HepG2 (cell line): ENCODE measurements at regions not wholly inside any gene's neighbourhood (a gene's known extent, or its start where the extent isn't known, plus 50 kb on each side); places are given as distances from the start of the nearest gene placed in this dataset.

Experiments used
- ATAC-seq: fragments of 200-7000 bp; cut with Tn5 transposase; 3 replicates; pipeline ENCODE4 v1.9.1; 2020; ENCODE audit warnings: mild to moderate bottlenecking, moderate library complexity
- BruUV-seq: library from RNA; stranded (reverse); fragments of 400-500 nt; replicated peaks from 2 replicates; lab custom pipeline; 2021; lab: Mats Ljungman, UMichigan
- CTCF ChIA-PET: fragments of 300-600 bp; formaldehyde crosslinking; extraction: SDS; loops from one replicate; lab custom pipeline; 2021; ENCODE audit warnings: low total read pairs, inconsistent platforms, low intra/inter-chr PET ratio; lab: Yijun Ruan, JAX
- POLR2A ChIA-PET: fragments of 350-600 bp; sonication (Branson Sonifier 250); formaldehyde crosslinking; loops from one replicate; lab custom pipeline; 2020; ENCODE audit warnings: antibody characterized with exemption, inconsistent platforms; lab: Yijun Ruan, JAX
- DNase-seq: peaks from one replicate; pipeline ENCODE4 v3.0.0-alpha.2; 2015; ENCODE audit warnings: low spot score
- FAIRE-seq: peaks from 3 replicates; lab custom pipeline; 2011; peaks lifted over from hg19 to GRCh38; lab: Jason Lieb, UNC
- H2AFZ ChIP-seq: one replicate; pipeline ENCODE4 v1.6.1; 2011; ENCODE audit warnings: low read length, inconsistent platforms
- H3K27ac ChIP-seq: fragments of 300-600 bp; 3 replicates; pipeline ENCODE4 v1.8.0; 2011; ENCODE audit warnings: mixed run types, mild to moderate bottlenecking, mixed read lengths, low read length, inconsistent platforms; ENCODE audit not compliant: insufficient read depth; ENCODE audit errors: extremely low read length
- H3K27me3 ChIP-seq, 2 experiments: fragments of 200-600 bp in 1 of 2; 2 replicates in 1 of 2; 3 replicates in 1 of 2; pipeline versions ENCODE4 v1.6.0 to v1.8.0; 2011; ENCODE audit warnings: low read length in 2 of 2, mild to moderate bottlenecking in 2 of 2, moderate library complexity in 2 of 2, inconsistent platforms in 1 of 2; ENCODE audit not compliant: insufficient read depth in 2 of 2, control insufficient read depth in 1 of 2
- H3K36me3 ChIP-seq, 2 experiments: fragments of 200-600 bp in 1 of 2; replicated peaks in 1 of 2; 2 replicates in 1 of 2; 3 replicates in 1 of 2; pipeline versions ENCODE4 v1.5.1 to v1.8.0; 2011; ENCODE audit warnings: low read length in 2 of 2, inconsistent platforms in 1 of 2; ENCODE audit not compliant: insufficient read depth in 2 of 2, control insufficient read depth in 1 of 2
- H3K4me1 ChIP-seq: 2 replicates; pipeline ENCODE4 v1.5.1; 2012; ENCODE audit warnings: low read length, inconsistent platforms; ENCODE audit not compliant: insufficient read depth
- H3K4me2 ChIP-seq: 2 replicates; pipeline ENCODE4 v1.6.0; 2011; ENCODE audit warnings: low read depth, low read length, inconsistent platforms
- H3K4me3 ChIP-seq, 3 experiments: fragments of 200-600 bp in 1 of 3; sonication (generic), shearing (Covaris generic) in 1 of 3; replicated peaks in 1 of 3; 2 replicates each; pipeline ENCODE4 v1.5.1; 2011 to 2016; ENCODE audit warnings: low read length in 3 of 3, inconsistent platforms in 2 of 3, low read depth in 2 of 3, mild to moderate bottlenecking in 2 of 3, control low read depth in 1 of 3, mixed read lengths in 1 of 3; ENCODE audit not compliant: insufficient read depth in 1 of 3
- H3K79me2 ChIP-seq: one replicate; pipeline ENCODE4 v1.6.1; 2011; ENCODE audit warnings: low read length, inconsistent platforms; ENCODE audit not compliant: insufficient read depth
- H3K9ac ChIP-seq: 2 replicates; pipeline ENCODE4 v1.6.0; 2011; ENCODE audit warnings: mild to moderate bottlenecking, low read depth, low read length, inconsistent platforms; ENCODE audit not compliant: insufficient read depth
- H3K9me3 ChIP-seq: 2 replicates; pipeline ENCODE4 v1.5.1; 2012; ENCODE audit warnings: mild to moderate bottlenecking, low read length
- H4K20me1 ChIP-seq: 2 replicates; pipeline ENCODE4 v1.6.0; 2011; ENCODE audit warnings: inconsistent platforms, mild to moderate bottlenecking, low read length, moderate library complexity; ENCODE audit not compliant: insufficient read depth
- ATM ChIP-seq: fragments of 450-650 bp; IDR thresholded peaks from 2 replicates; pipeline ENCODE4 v1.7.1; 2017; ENCODE audit warnings: mild to moderate bottlenecking, borderline replicate concordance
- EHMT2 ChIP-seq: fragments of 200-600 bp; sonication (generic); IDR thresholded peaks from 2 replicates; pipeline ENCODE4 v1.7.0; 2017; ENCODE audit warnings: antibody characterized with exemption, low read depth, low read length, borderline replicate concordance
- FOSL1 ChIP-seq: sonication (generic); formaldehyde crosslinking; IDR thresholded peaks from 2 replicates; pipeline ENCODE4 v1.9.0; 2021; ENCODE audit warnings: missing genetic modification reagents, borderline replicate concordance
- IKZF4 ChIP-seq: sonication (generic); formaldehyde crosslinking; IDR thresholded peaks from 2 replicates; pipeline ENCODE4 v1.5.1; 2020; ENCODE audit warnings: borderline replicate concordance, mild to moderate bottlenecking, low read depth, missing genetic modification reagents; ENCODE audit errors: not compliant biosample characterization
- IRF1 ChIP-seq: sonication (generic); formaldehyde crosslinking; IDR thresholded peaks from 2 replicates; pipeline ENCODE4 v1.4.0; 2020; ENCODE audit warnings: low read depth, mild to moderate bottlenecking, missing genetic modification reagents
- SMARCC2 ChIP-seq: fragments of 450-650 bp; IDR thresholded peaks from 2 replicates; pipeline ENCODE4 v1.6.1; 2017; ENCODE audit warnings: antibody characterized with exemption, mild to moderate bottlenecking
- TRAFD1 ChIP-seq: sonication (generic); formaldehyde crosslinking; IDR thresholded peaks from 2 replicates; pipeline ENCODE4 v1.5.1; 2020; ENCODE audit warnings: missing genetic modification reagents, mild to moderate bottlenecking, borderline replicate concordance
- ZNF121 ChIP-seq: sonication (generic); formaldehyde crosslinking; IDR thresholded peaks from 2 replicates; pipeline ENCODE4 v1.5.0; 2020; ENCODE audit warnings: mild to moderate bottlenecking, missing genetic modification reagents
- ZNF530 ChIP-seq: sonication (generic); formaldehyde crosslinking; IDR thresholded peaks from 2 replicates; pipeline ENCODE4 v1.5.0; 2020; ENCODE audit warnings: low read depth, mild to moderate bottlenecking, missing genetic modification reagents
- ZNF550 ChIP-seq: sonication (generic); formaldehyde crosslinking; IDR thresholded peaks from 2 replicates; pipeline ENCODE4 v1.4.0; 2020; ENCODE audit warnings: mild to moderate bottlenecking, missing genetic modification reagents, borderline replicate concordance
- ZNF615 ChIP-seq: sonication (generic); formaldehyde crosslinking; IDR thresholded peaks from 2 replicates; pipeline ENCODE4 v1.5.0; 2020; ENCODE audit warnings: mild to moderate bottlenecking, missing genetic modification reagents, borderline replicate concordance
- WGBS: methylation state at CpG from one replicate; pipeline ENCODE4 v1.1.6; 2017; ENCODE audit warnings: low lambda C conversion rate; 5-methylcytosine and 5-hydroxymethylcytosine counted together
- in situ Hi-C: cut with HindIII; loops from 2 replicates; pipeline ENCODE4 v1.10.0; 2017; ENCODE audit warnings: low pct_unique_long_range_greater_than_20kb; ENCODE audit not compliant: extremely low pct_ligation_motif_present
- intact Hi-C: fragments of 100-400 bp; cut with micrococcal nuclease; formaldehyde crosslinking; loops from one replicate; pipeline ENCODE4 v1.10.0; 2022; ENCODE audit not compliant: unreplicated experiment

DNA sequence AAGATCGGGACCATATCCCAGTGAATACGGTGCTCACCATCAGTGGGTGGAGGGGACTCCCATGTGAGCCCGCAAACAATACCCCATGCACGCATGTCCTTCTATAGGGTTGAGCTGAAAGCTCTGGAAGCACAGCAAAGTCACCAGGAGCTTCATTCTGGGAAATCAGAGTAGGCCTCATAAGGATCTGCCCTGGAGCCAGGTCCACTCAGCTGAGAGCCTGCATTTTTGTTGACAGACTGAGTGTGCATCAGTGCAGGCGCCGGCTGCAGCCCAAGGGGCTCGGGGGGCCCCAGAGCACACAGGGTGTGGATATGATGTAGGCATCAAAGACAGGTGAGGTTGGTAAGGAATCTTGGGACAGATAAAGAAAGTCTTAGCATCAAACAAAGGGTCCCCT is 79.8 kb upstream of the CD93 start:
- H3K79me2 ChIP-seq: no peaks in the 10 kb centered on the region
- H3K4me1 ChIP-seq: peaks cover 18% of the 10 kb centered on the region
- POLR2A ChIA-PET: no interaction called here
- H3K9me3 ChIP-seq: no peaks in the 10 kb centered on the region
- no peaks in the 10 kb centered on the region for H3K36me3 ChIP-seq
- DNase-seq: no peak
- in situ Hi-C loops (no loop called here), intact Hi-C loops (no loop called here)
- 48% methylated on average over 7 of the region's 7 CpGs for WGBS
- no peak overlapping the region for H3K27ac ChIP-seq
- H4K20me1 ChIP-seq: no peaks in the 10 kb centered on the region
- TF ChIP-seq ZNF121 (CRISPR knock-in tag): no peak
- no peak for TF ChIP-seq IKZF4 (CRISPR knock-in tag)
- no peak for TF ChIP-seq IRF1 (CRISPR knock-in tag)
- TF ChIP-seq EHMT2: no peak
- TF ChIP-seq ZNF550 (CRISPR knock-in tag): no peak
- TF ChIP-seq TRAFD1 (CRISPR knock-in tag): no peak
- no peak for TF ChIP-seq SMARCC2
- TF ChIP-seq ATM: no peak
- TF ChIP-seq ZNF615: no peak
- TF ChIP-seq ZNF530 (CRISPR knock-in tag): no peak
- no peak for TF ChIP-seq FOSL1 (CRISPR knock-in tag)
- H2AFZ ChIP-seq: no peak overlapping the region
- ATAC-seq: no peak
- no TSS peak for BruUV-seq
- no peak overlapping the region for H3K4me2 ChIP-seq
- peaks cover 4 to 22% of the 10 kb centered on the region in 2 experiments; a peak in 3 of 5 replicates for H3K27me3 ChIP-seq
- no peak for FAIRE-seq
- CTCF ChIA-PET: no interaction called here
- no peak overlapping the region for H3K9ac ChIP-seq
- H3K4me3 ChIP-seq: no peak overlapping the region
